Putamen (tissue), 1 donor: ENCODE measurements at regions not wholly inside any gene's neighbourhood (a gene's known extent, or its start where the extent isn't known, plus 50 kb on each side); places are given as distances from the start of the nearest gene placed in this dataset.

ENCODE experiments used
- DNase-seq: peaks from one replicate; pipeline ENCODE4 v3.0.0-alpha.2; 2016; ENCODE audit warnings: low spot score

DNA sequence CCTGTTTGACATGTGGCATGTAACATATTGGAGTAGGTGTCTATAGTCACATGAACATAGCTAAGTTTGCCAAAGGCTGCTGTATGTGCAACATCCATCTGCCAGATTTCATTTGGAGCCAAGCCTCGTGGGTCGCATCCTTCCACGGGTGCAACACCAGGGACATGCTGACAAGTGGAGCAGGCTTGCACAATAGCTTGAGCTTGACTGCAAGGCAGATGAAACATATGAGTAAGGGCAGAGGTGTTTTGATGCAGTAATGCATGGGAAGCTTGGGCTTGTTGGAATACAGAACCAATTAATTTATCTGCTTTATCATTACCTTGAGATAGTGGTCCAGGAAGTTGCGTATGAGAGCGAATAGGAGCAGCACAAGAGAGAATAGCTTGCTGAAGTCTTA lies 74.1 kb upstream of the BTN3A2 start:
- DNase-seq = no peak

- DNase-seq = no peak
Measured at GRCh38 chr6:26292709-26293108, 72.3 kb upstream of the BTN3A2 start.

DNA sequence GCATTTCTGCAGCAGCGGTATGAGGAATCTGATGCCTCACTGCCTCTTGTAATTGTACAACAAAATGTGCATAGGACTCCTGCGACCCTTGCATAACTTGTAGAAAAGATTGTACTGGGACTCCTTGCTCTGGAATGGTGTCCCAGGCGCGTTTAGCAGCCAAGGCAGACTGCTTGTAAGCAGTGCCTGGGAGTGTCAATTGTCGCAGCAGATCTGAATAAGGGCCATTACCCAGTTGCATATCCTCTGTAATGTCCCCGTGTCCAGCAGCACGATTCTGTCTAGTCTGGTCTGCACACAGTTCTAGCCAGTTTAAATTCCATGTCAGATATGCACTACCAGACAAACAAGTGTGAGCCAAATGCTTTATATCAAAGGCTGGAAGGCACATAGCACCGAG lies 70.7 kb upstream of the BTN3A2 start:
- DNase-seq = no peak

GRCh38 chr6:26295691-26296555 lies 69.1 kb upstream of the BTN3A2 start:
- DNase-seq = no peak

DNA sequence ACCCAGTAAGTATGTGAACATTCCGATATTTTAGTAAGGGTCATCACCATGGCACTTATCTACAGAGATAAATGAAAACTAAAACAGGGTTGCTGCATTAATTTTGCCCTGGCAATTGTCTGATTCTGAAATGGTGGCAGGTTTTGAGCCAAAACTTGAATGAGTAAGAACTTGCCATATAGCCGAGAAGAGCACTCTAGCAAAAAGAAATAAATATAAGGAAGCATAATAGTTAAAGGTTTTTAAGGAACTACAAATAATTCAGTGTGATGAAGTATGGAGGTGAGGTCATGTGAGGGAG lies 68.5 kb upstream of the BTN3A2 start:
- no peak for DNase-seq

GRCh38 chr6:26296857-26297648 lies 67.9 kb upstream of the BTN3A2 start:
- no peak for DNase-seq

GRCh38 chr6:26299286-26300042 lies 65.5 kb upstream of the BTN3A2 start:
- DNase-seq = no peak

DNA sequence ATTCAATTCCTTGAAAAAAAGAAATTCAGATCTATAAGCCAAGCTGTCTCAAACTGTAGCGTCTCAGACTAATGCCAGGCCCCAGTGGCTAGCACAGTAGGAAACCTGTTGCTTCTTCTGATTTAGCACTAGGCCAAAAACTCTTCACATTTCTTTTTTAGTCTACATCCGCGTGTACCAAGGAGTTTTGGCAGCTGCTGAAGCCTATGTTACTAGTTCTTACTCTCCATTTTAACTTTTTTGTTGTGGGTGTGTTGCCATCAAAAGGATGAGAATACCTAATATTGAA lies 65.0 kb upstream of the BTN3A2 start:
- no peak for DNase-seq

- DNase-seq = no peak
Measured at GRCh38 chr6:26300359-26300758, 64.6 kb upstream of the BTN3A2 start.

DNA sequence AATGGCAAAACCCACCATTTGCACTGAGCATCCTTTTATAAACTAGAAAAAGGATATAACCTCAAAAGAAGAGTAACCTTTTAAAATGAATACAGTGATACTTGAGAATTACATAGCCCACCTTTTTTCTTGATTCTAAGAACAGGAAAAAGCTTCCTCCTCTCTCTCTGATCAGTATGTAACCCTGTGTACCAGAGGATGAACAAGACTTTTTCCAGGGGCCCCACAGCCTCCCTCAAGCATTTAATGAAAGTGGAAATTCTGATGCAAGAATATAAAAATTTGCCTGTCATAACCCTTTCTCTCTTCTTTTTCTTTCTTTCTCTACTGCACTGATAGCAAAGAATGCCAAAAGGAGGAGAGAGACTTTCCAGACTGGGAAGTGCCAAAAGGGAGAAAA lies 64.2 kb upstream of the BTN3A2 start:
- no peak for DNase-seq

DNA sequence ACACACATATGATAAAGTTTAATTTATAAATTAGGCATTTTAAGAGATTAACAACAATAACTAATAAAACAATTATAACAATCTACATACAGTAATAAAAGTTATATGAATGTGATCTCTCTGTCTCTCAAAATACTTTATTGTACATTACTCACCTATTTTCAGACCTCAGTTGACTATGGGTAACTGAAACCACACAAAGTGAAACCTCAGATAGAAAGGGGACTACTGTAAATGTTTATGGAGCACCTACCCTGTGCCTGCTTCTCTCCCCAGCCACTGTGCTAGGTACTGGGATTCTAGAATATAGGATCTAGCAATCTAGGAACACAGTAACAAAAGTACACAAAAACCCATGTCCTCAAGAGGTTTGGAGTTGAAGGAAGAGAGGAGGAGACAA lies 63.4 kb upstream of the BTN3A2 start:
- DNase-seq = no peak

GRCh38 chr6:26302941-26303559 lies 61.9 kb upstream of the BTN3A2 start:
- DNase-seq = no peak

GRCh38 chr6:26304213-26304796 lies 60.7 kb upstream of the BTN3A2 start:
- DNase-seq = no peak

- peak; percentile 47 for DNase-seq
Measured at GRCh38 chr6:26304797-26305640, 60.0 kb upstream of the BTN3A2 start.

GRCh38 chr6:26305641-26305969 lies 59.4 kb upstream of the BTN3A2 start:
- DNase-seq = no peak

- DNase-seq = no peak
Measured at GRCh38 chr6:26306232-26306631, 58.8 kb upstream of the BTN3A2 start.

GRCh38 chr6:26307850-26308249 lies 57.1 kb upstream of the BTN3A2 start:
- DNase-seq = no peak

DNA sequence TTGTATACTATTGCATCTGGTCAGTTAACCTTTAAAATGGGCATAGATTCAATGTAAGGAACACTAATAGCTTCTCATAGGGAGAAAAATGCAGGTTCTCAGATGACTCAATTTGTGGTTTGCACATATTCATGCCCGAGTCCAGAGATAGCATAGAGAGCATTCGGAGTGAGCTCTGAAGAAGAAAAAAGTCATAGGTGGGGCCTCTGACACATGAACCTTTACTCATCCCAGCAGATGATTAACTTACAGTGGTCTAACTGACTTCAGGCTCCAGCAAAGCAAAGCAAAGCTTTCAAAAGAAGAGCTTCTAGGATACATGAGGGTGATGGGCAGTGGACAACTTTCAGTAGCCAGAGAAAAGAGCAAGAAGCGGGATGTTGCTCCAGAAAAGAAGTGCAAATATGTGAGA lies 55.3 kb upstream of the BTN3A2 start:
- no peak for DNase-seq

DNA sequence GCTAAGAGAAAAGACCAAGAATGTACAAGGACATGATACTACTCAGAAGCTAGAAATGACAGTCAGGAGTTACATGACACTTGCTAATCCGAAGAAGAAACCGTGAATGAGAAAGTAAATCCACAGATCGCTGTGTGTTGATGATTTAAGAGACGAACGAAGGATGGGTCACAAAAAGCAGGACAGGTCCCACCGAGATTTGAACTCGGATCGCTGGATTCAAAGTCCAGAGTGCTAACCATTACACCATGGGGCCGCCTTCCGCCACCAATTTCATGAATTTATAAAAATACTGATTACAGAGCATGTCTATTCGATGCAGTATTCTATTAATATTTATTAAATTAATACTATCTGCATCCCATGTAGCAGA lies 54.0 kb upstream of the BTN3A2 start:
- no peak for DNase-seq

GRCh38 chr6:26311385-26312095 lies 53.5 kb upstream of the BTN3A2 start:
- peak; percentile 66 for DNase-seq

GRCh38 chr6:26312096-26312463 lies 52.9 kb upstream of the BTN3A2 start:
- no peak for DNase-seq
